Gastrocnemius medialis (tissue), 4 donors: ENCODE measurements at regions not wholly inside any gene's neighbourhood (a gene's known extent, or its start where the extent isn't known, plus 50 kb on each side); places are given as distances from the start of the nearest gene placed in this dataset.

Experiments used
- ATAC-seq, 2 donors: fragments of 150-250 bp; one replicate each; pipeline ENCODE4 v1.9.1; 2016
- DNase-seq, 2 donors: peaks; one replicate each; pipeline ENCODE4 v3.0.0-alpha.2; 2019
- H3K27ac ChIP-seq, 4 donors: fragments of 200-600 bp; sonication (generic); 1 replicate in 1 of 4; 2 replicates in 3 of 4; pipeline ENCODE4 v1.5.1; 2016 to 2018; ENCODE audit warnings: mild to moderate bottlenecking in 2 of 4, moderate library complexity in 1 of 4
- H3K27me3 ChIP-seq, 3 donors: fragments of 200-600 bp; sonication (generic) in 2 of 3; 1 replicate in 1 of 3; 2 replicates in 2 of 3; pipeline versions ENCODE4 v1.5.1 to v1.6.0; 2016 to 2019; ENCODE audit warnings: mild to moderate bottlenecking in 1 of 3, moderate library complexity in 1 of 3
- H3K36me3 ChIP-seq, 2 donors: fragments of 200-600 bp; sonication (generic) in 1 of 2; one replicate each; pipeline ENCODE4 v1.5.1; 2017 to 2018
- H3K4me1 ChIP-seq, 2 donors: fragments of 200-600 bp; sonication (generic) in 1 of 2; one replicate each; pipeline ENCODE4 v1.5.1; 2016 to 2017; ENCODE audit warnings: mild to moderate bottlenecking in 2 of 2
- H3K4me3 ChIP-seq, 4 donors: fragments of 200-600 bp; sonication (generic) in 3 of 4; 1 replicate in 1 of 4; 2 replicates in 3 of 4; pipeline ENCODE4 v1.5.1; 2016 to 2019; ENCODE audit warnings: mild to moderate bottlenecking in 2 of 4
- H3K9me3 ChIP-seq, 3 donors: fragments of 200-600 bp; sonication (generic) in 2 of 3; 1 replicate in 1 of 3; 2 replicates in 2 of 3; pipeline ENCODE4 v1.5.1; 2016 to 2019
- CTCF ChIP-seq, 5 experiments: fragments of 450-650 bp in 3 of 5; fragments of 200-600 bp in 2 of 5; sonication (generic) in 2 of 5; IDR thresholded peaks in 4 of 5; conservative IDR thresholded peaks in 1 of 5; 1 replicate in 4 of 5; 2 replicates in 1 of 5; pipeline ENCODE4 v1.5.1; 2016 to 2019; ENCODE audit warnings: antibody characterized with exemption in 5 of 5, mild to moderate bottlenecking in 3 of 5, moderate library complexity in 3 of 5
- POLR2A ChIP-seq, 2 donors: fragments of 450-650 bp; IDR thresholded peaks; one replicate each; pipeline ENCODE4 v1.6.1; 2017; ENCODE audit warnings: antibody characterized with exemption in 2 of 2, mild to moderate bottlenecking in 2 of 2, moderate library complexity in 2 of 2
- in situ Hi-C, 4 donors: fragments of 200-750 bp; cut with MboI; loops; one replicate each; pipeline versions ENCODE4 v1.15.0 to v1.8.0; 2017; ENCODE audit warnings: low sequenced_read_pairs in 4 of 4
- intact Hi-C: fragments of 100-400 bp; cut with DNase I; formaldehyde crosslinking; loops from one replicate; pipeline ENCODE4 v1.15.1; 2023; ENCODE audit warnings: low total_unique reads

GRCh38 chr4:138056541-138056940 lies 185.6 kb downstream of the SLC7A11 start:
- H3K27ac ChIP-seq = no peak overlapping the region
- intact Hi-C loops = no loop called here
- TF ChIP-seq CTCF (IDR thresholded peaks at IDR 0.05 in 4 of 5, conservative IDR thresholded peaks at IDR 0.05 in 1 of 5) = no peak
- H3K9me3 ChIP-seq = no peaks in the 10 kb centered on the region
- no peaks in the 10 kb centered on the region for H3K27me3 ChIP-seq
- H3K36me3 ChIP-seq = no peaks in the 10 kb centered on the region
- no peaks in the 10 kb centered on the region for H3K4me1 ChIP-seq
- ATAC-seq (no peak), DNase-seq (no peak)
- in situ Hi-C loops = no loop called here
- H3K4me3 ChIP-seq = no peak overlapping the region

GRCh38 chr4:138055890-138056289 lies 186.3 kb downstream of the SLC7A11 start:
- H3K27me3 ChIP-seq = no peaks in the 10 kb centered on the region
- H3K9me3 ChIP-seq = no peaks in the 10 kb centered on the region
- no peak overlapping the region for H3K27ac ChIP-seq
- in situ Hi-C loops (no loop called here), intact Hi-C loops (no loop called here)
- DNase-seq (no peak), ATAC-seq (no peak)
- no peak overlapping the region for H3K4me3 ChIP-seq
- no peaks in the 10 kb centered on the region for H3K4me1 ChIP-seq
- no peaks in the 10 kb centered on the region for H3K36me3 ChIP-seq
- TF ChIP-seq POLR2A (IDR thresholded peaks at IDR 0.05) (no peak), CTCF (IDR thresholded peaks at IDR 0.05 in 4 of 5, conservative IDR thresholded peaks at IDR 0.05 in 1 of 5) (no peak)

- no peaks in the 10 kb centered on the region for H3K36me3 ChIP-seq
- H3K27ac ChIP-seq = no peak overlapping the region
- no peaks in the 10 kb centered on the region for H3K4me1 ChIP-seq
- in situ Hi-C loops = no loop called here
- no peak overlapping the region for H3K4me3 ChIP-seq
- no peaks in the 10 kb centered on the region for H3K9me3 ChIP-seq
- TF ChIP-seq CTCF (IDR thresholded peaks at IDR 0.05 in 4 of 5, conservative IDR thresholded peaks at IDR 0.05 in 1 of 5) = no peak
- no peak for TF ChIP-seq POLR2A (IDR thresholded peaks at IDR 0.05)
- no peaks in the 10 kb centered on the region for H3K27me3 ChIP-seq
- ATAC-seq (no peak), DNase-seq (no peak)
- intact Hi-C loops = no loop called here
These were observed 188.4 kb downstream of the SLC7A11 start for GRCh38 chr4:138053641-138054301.

- H3K36me3 ChIP-seq = no peaks in the 10 kb centered on the region
- intact Hi-C loops (no loop called here), in situ Hi-C loops (no loop called here)
- no peak overlapping the region for H3K27ac ChIP-seq
- H3K4me1 ChIP-seq = no peaks in the 10 kb centered on the region
- H3K4me3 ChIP-seq = no peak overlapping the region
- DNase-seq (no peak), ATAC-seq (no peak)
- TF ChIP-seq POLR2A (IDR thresholded peaks at IDR 0.05) = no peak
- no peak for TF ChIP-seq CTCF (IDR thresholded peaks at IDR 0.05 in 4 of 5, conservative IDR thresholded peaks at IDR 0.05 in 1 of 5)
- H3K9me3 ChIP-seq = no peaks in the 10 kb centered on the region
- no peaks in the 10 kb centered on the region for H3K27me3 ChIP-seq
These were observed 189.1 kb downstream of the SLC7A11 start for GRCh38 chr4:138052806-138053632.
